Effector memory CD8-positive, alpha-beta T cell (primary cell): ENCODE measurements at regions not wholly inside any gene's neighbourhood (a gene's known extent, or its start where the extent isn't known, plus 50 kb on each side); places are given as distances from the start of the nearest gene placed in this dataset.

Experiments used
- ATAC-seq: fragments of 150-1000 bp; cut with Tn5 transposase; replicated peaks from 2 replicates; pipeline ENCODE4 v1.10.0; 2021; ENCODE audit warnings: mild to moderate bottlenecking, moderate library complexity
- DNase-seq, 3 experiments: peaks; one replicate each; pipeline ENCODE4 v3.0.0; 2021
- H3K27ac Mint-ChIP-seq, 2 donors: one replicate each; pipeline ENCODE4 v1.8.0; 2022; ENCODE audit warnings: mild to moderate bottlenecking in 2 of 2, mixed read lengths in 2 of 2, moderate library complexity in 2 of 2
- H3K27me3 Mint-ChIP-seq, 2 donors: one replicate each; pipeline ENCODE4 v1.8.0; 2022; ENCODE audit warnings: mixed read lengths in 2 of 2
- H3K36me3 Mint-ChIP-seq: one replicate; pipeline ENCODE4 v1.8.0; 2022; ENCODE audit warnings: mild to moderate bottlenecking, moderate library complexity, mixed read lengths; ENCODE audit not compliant: insufficient read depth
- H3K4me1 Mint-ChIP-seq, 2 donors: one replicate each; pipeline ENCODE4 v1.8.0; 2022; ENCODE audit warnings: low read depth in 2 of 2, mixed read lengths in 2 of 2
- H3K4me3 Mint-ChIP-seq, 2 donors: one replicate each; pipeline ENCODE4 v1.8.0; 2022; ENCODE audit warnings: mild to moderate bottlenecking in 2 of 2, mixed read lengths in 2 of 2, moderate library complexity in 2 of 2
- H3K9me3 Mint-ChIP-seq, 2 donors: one replicate each; pipeline ENCODE4 v1.8.0; 2022; ENCODE audit warnings: mixed read lengths in 2 of 2

- no peak for DNase-seq
- H3K4me1 Mint-ChIP-seq, result no peaks in the 10 kb centered on the region
- no peaks in the 10 kb centered on the region for H3K9me3 Mint-ChIP-seq
- H3K27me3 Mint-ChIP-seq, result peaks cover 42 to 80% of the 10 kb centered on the region in 2 donors
- H3K36me3 Mint-ChIP-seq, result no peaks in the 10 kb centered on the region
- H3K4me3 Mint-ChIP-seq, result no peak overlapping the region
- H3K27ac Mint-ChIP-seq, result no peak overlapping the region
- ATAC-seq, result no peak
Observed at GRCh38 chr1:22228074-22228473, 85.2 kb upstream of the WNT4 start.

GRCh38 chr1:22228505-22228911 lies 85.6 kb upstream of the WNT4 start:
- DNase-seq, result no peak
- H3K4me3 Mint-ChIP-seq, result no peak overlapping the region
- no peak overlapping the region for H3K27ac Mint-ChIP-seq
- H3K36me3 Mint-ChIP-seq, result no peaks in the 10 kb centered on the region
- no peak for ATAC-seq
- H3K9me3 Mint-ChIP-seq, result no peaks in the 10 kb centered on the region
- no peaks in the 10 kb centered on the region for H3K4me1 Mint-ChIP-seq
- peaks cover 40 to 80% of the 10 kb centered on the region in 2 donors for H3K27me3 Mint-ChIP-seq

- Mint-ChIP-seq H3K27ac (no peak overlapping the region), H3K4me3 (no peak overlapping the region), H3K4me1 (peaks cover 0 to 1% of the 10 kb centered on the region in 2 donors), H3K36me3 (no peaks in the 10 kb centered on the region), H3K9me3 (no peaks in the 10 kb centered on the region), H3K27me3 (peaks cover 40 to 80% of the 10 kb centered on the region in 2 donors)
- ATAC-seq (no peak), DNase-seq (no peak)
Observed at GRCh38 chr1:22229379-22229778, 86.5 kb upstream of the WNT4 start.

- no peak overlapping the region for H3K27ac Mint-ChIP-seq
- H3K4me1 Mint-ChIP-seq, result peaks cover 0 to 1% of the 10 kb centered on the region in 2 donors
- no peaks in the 10 kb centered on the region for H3K9me3 Mint-ChIP-seq
- DNase-seq, result no peak
- no peak overlapping the region for H3K4me3 Mint-ChIP-seq
- peaks cover 36 to 77% of the 10 kb centered on the region in 2 donors for H3K27me3 Mint-ChIP-seq
- ATAC-seq, result no peak
- no peaks in the 10 kb centered on the region for H3K36me3 Mint-ChIP-seq
Observed at GRCh38 chr1:22231068-22231593, 88.2 kb upstream of the WNT4 start.

GRCh38 chr1:22231995-22232690 lies 89.2 kb upstream of the WNT4 start:
- Mint-ChIP-seq H3K4me1 (peaks cover 0 to 1% of the 10 kb centered on the region in 2 donors), H3K27me3 (peaks cover 36 to 79% of the 10 kb centered on the region in 2 donors), H3K9me3 (no peaks in the 10 kb centered on the region), H3K4me3 (no peak overlapping the region), H3K27ac (no peak overlapping the region), H3K36me3 (no peaks in the 10 kb centered on the region)
- DNase-seq, result no peak
- no peak for ATAC-seq

- Mint-ChIP-seq H3K4me3 (no peak overlapping the region), H3K27me3 (peaks cover 32 to 85% of the 10 kb centered on the region in 2 donors), H3K36me3 (no peaks in the 10 kb centered on the region), H3K27ac (no peak overlapping the region), H3K9me3 (no peaks in the 10 kb centered on the region), H3K4me1 (peaks cover 0 to 1% of the 10 kb centered on the region in 2 donors)
- DNase-seq (no peak), ATAC-seq (no peak)
Observed at GRCh38 chr1:22233222-22233621, 90.3 kb upstream of the WNT4 start.

- no peak overlapping the region for H3K4me3 Mint-ChIP-seq
- no peaks in the 10 kb centered on the region for H3K9me3 Mint-ChIP-seq
- H3K4me1 Mint-ChIP-seq, result peaks cover 0 to 1% of the 10 kb centered on the region in 2 donors
- no peak overlapping the region for H3K27ac Mint-ChIP-seq
- no peak for DNase-seq
- no peaks in the 10 kb centered on the region for H3K36me3 Mint-ChIP-seq
- no peak for ATAC-seq
- peaks cover 29 to 93% of the 10 kb centered on the region in 2 donors for H3K27me3 Mint-ChIP-seq
Observed at GRCh38 chr1:22234476-22235030, 91.7 kb upstream of the WNT4 start.

- Mint-ChIP-seq H3K4me1 (peaks cover 0 to 1% of the 10 kb centered on the region in 2 donors), H3K27ac (no peak overlapping the region), H3K9me3 (no peaks in the 10 kb centered on the region), H3K36me3 (no peaks in the 10 kb centered on the region), H3K27me3 (peaks cover 19 to 80% of the 10 kb centered on the region in 2 donors), H3K4me3 (no peak overlapping the region)
- no peak for DNase-seq
- no peak for ATAC-seq
Observed at GRCh38 chr1:22236166-22236565, 93.3 kb upstream of the WNT4 start.

- no peaks in the 10 kb centered on the region for H3K9me3 Mint-ChIP-seq
- H3K27me3 Mint-ChIP-seq, result peaks cover 22 to 80% of the 10 kb centered on the region in 2 donors
- no peak overlapping the region for H3K4me3 Mint-ChIP-seq
- DNase-seq (no peak), ATAC-seq (no peak)
- no peak overlapping the region for H3K27ac Mint-ChIP-seq
- H3K4me1 Mint-ChIP-seq, result peaks cover 0 to 1% of the 10 kb centered on the region in 2 donors
- no peaks in the 10 kb centered on the region for H3K36me3 Mint-ChIP-seq
Observed at GRCh38 chr1:22236900-22237299, 94.0 kb upstream of the WNT4 start.

GRCh38 chr1:22237433-22238093 lies 94.7 kb upstream of the WNT4 start:
- H3K4me1 Mint-ChIP-seq, result peaks cover 0 to 1% of the 10 kb centered on the region in 2 donors

GRCh38 chr1:22238356-22239224 lies 95.7 kb upstream of the WNT4 start:
- Mint-ChIP-seq H3K4me3 (no peak overlapping the region), H3K9me3 (no peaks in the 10 kb centered on the region), H3K4me1 (peaks cover 0 to 1% of the 10 kb centered on the region in 2 donors), H3K27me3 (peaks cover 37 to 80% of the 10 kb centered on the region in 2 donors), H3K27ac (no peak overlapping the region), H3K36me3 (no peaks in the 10 kb centered on the region)
- ATAC-seq (no peak), DNase-seq (no peak)

More at GRCh38 chr1:22237433-22238093, 94.7 kb upstream of the WNT4 start:
- no peak for DNase-seq
- Mint-ChIP-seq H3K27me3 (peaks cover 29 to 80% of the 10 kb centered on the region in 2 donors), H3K9me3 (no peaks in the 10 kb centered on the region), H3K36me3 (no peaks in the 10 kb centered on the region), H3K27ac (no peak overlapping the region), H3K4me3 (no peak overlapping the region)
- ATAC-seq, result no peak

GRCh38 chr1:22239378-22239777 lies 96.5 kb upstream of the WNT4 start:
- H3K27me3 Mint-ChIP-seq, result peaks cover 33 to 80% of the 10 kb centered on the region in 2 donors

GRCh38 chr1:22241250-22241649 lies 98.4 kb upstream of the WNT4 start:
- Mint-ChIP-seq H3K27ac (no peak overlapping the region), H3K4me1 (no peaks in the 10 kb centered on the region), H3K27me3 (peaks cover 32 to 86% of the 10 kb centered on the region in 2 donors), H3K4me3 (no peak overlapping the region), H3K9me3 (no peaks in the 10 kb centered on the region), H3K36me3 (no peaks in the 10 kb centered on the region)
- no peak for ATAC-seq
- DNase-seq, result no peak

More at GRCh38 chr1:22239378-22239777, 96.5 kb upstream of the WNT4 start:
- no peak overlapping the region for H3K4me3 Mint-ChIP-seq
- H3K9me3 Mint-ChIP-seq, result no peaks in the 10 kb centered on the region
- no peaks in the 10 kb centered on the region for H3K36me3 Mint-ChIP-seq
- ATAC-seq (no peak), DNase-seq (no peak)
- H3K27ac Mint-ChIP-seq, result peak overlapping the region in 1 of 2 donors; percentile 71
- H3K4me1 Mint-ChIP-seq, result no peaks in the 10 kb centered on the region
